ENCODE measurements at regions not wholly inside any gene's neighbourhood (a gene's known extent, or its start where the extent isn't known, plus 50 kb on each side); places are given as distances from the start of the nearest gene placed in this dataset.

DNA sequence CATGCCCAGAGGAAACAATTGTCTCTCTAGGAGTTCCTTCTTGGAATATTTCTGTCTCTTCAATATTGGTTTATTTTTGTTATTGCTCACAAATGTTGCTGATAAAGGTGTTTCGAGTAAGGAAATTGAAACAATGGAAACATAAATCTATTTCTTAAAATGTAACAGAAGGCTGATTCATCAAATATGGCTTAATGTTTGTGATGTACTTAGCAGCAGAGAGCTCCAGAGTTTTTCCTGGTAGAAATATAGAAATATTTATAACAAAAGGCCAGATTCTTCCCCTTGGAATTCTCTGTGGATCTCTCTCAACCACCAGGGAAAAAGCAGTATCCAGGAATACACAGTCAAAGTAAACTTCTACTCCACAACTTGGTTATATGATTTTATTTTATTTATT is 149.2 kb upstream of the LRIG3 start:
- POLR2A ChIA-PET (ENCODE audit: unreplicated experiment): no interaction called here
- no peaks in the 10 kb centered on the region for H3K4me1 ChIP-seq (replicated peaks; ENCODE audit: insufficient read depth)
- CTCF ChIA-PET: no interaction called here

DNA sequence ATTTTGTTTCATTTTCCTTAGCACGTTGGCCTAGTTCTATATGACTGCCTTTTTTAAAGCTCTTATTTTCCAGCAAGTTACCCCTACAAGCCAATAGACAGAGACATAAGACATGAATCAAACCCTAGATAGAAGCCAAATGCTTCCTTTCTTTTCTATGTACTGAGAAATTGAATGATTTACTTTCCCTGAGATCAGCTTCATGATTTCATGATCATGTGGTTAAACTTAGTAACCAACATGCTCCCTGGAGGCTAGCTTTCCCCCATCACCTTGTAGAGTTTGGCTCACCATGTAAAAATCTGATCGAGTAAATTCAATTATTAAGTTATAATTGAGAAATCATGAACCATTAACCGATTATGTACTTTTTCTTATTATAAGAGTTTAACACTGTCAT is 148.1 kb upstream of the LRIG3 start:
- H3K79me2 ChIP-seq (ENCODE audit: low read depth): no peaks in the 10 kb centered on the region
- ChIA-PET POLR2A (ENCODE audit: unreplicated experiment) (interaction anchor here (0.6 kb wide), 1 partner anchor 172 kb away, joined by 4 read pairs; no protein-coding TSS in a partner anchor), CTCF (no interaction called here)
- peaks cover 3% of the 10 kb centered on the region; the same call in 1 of the 2 replicates for H3K9me2 ChIP-seq (ENCODE audit: insufficient read depth)
- H2AFZ ChIP-seq: no peak overlapping the region
- no peak overlapping the region for H3K4me3 ChIP-seq
- H4K20me1 ChIP-seq (ENCODE audit: insufficient read depth): no peaks in the 10 kb centered on the region
- H3K9me3 ChIP-seq (ENCODE audit: insufficient read depth, low read depth): no peaks in the 10 kb centered on the region
- TF ChIP-seq EZH2 (IDR thresholded peaks at IDR 0.05; ENCODE audit: low read depth) (no peak), CTCF (conservative IDR thresholded peaks at IDR 0.05) (no peak)
- no TSS peak for BruUV-seq (replicated peaks)
- H3K4me2 ChIP-seq: no peak overlapping the region
- no peaks in the 10 kb centered on the region for H3K4me1 ChIP-seq (replicated peaks; ENCODE audit: insufficient read depth)
- no peaks in the 10 kb centered on the region for H3K36me3 ChIP-seq (ENCODE audit: low read depth)
- DNase-seq: no peak
- no peaks in the 10 kb centered on the region for H3F3A ChIP-seq (ENCODE audit: insufficient read depth, low read depth)
- no peak overlapping the region for H3K27ac ChIP-seq
- no peaks in the 10 kb centered on the region for H3K27me3 ChIP-seq (ENCODE audit: insufficient read depth, low read depth)
- intact Hi-C loops (cut with micrococcal nuclease; ENCODE audit: unreplicated experiment): no loop called here

More for the DNA sequence above, 149.2 kb upstream of the LRIG3 start:
- Histone ChIP-seq H4K20me1 (ENCODE audit: insufficient read depth) (no peaks in the 10 kb centered on the region), H3K36me3 (ENCODE audit: low read depth) (no peaks in the 10 kb centered on the region), H3K79me2 (ENCODE audit: low read depth) (no peaks in the 10 kb centered on the region), H3K27me3 (ENCODE audit: insufficient read depth, low read depth) (no peaks in the 10 kb centered on the region), H3K9me2 (ENCODE audit: insufficient read depth) (peaks cover 3% of the 10 kb centered on the region; the same call in 1 of the 2 replicates), H3K4me3 (no peak overlapping the region), H3F3A (ENCODE audit: insufficient read depth, low read depth) (no peaks in the 10 kb centered on the region), H3K9me3 (ENCODE audit: insufficient read depth, low read depth) (no peaks in the 10 kb centered on the region), H3K27ac (no peak overlapping the region), H3K4me2 (no peak overlapping the region), H2AFZ (no peak overlapping the region)
- no TSS peak for BruUV-seq (replicated peaks)
- TF ChIP-seq CTCF (conservative IDR thresholded peaks at IDR 0.05) (no peak), EZH2 (IDR thresholded peaks at IDR 0.05; ENCODE audit: low read depth) (no peak)
- no peak for DNase-seq
- intact Hi-C loops (cut with micrococcal nuclease; ENCODE audit: unreplicated experiment): no loop called here

DNA sequence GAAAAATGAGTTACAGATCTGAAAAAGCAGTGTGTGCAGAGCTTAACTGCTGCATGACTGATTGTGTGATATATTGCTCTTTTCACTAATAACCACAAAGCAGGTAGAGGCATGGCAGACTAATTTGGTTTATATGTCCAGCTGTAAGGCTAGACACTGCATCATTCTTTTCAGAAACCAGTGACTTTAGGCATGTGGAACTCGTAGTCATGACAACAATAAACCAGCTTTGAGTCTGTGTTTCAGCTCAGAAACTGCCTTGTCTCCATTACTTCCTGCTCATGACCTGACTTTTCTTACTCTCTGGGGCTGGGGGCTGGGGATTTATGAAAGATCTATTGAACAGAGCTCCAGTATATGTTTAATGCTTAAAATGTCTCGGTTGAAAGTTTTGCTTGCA is 146.8 kb upstream of the LRIG3 start:
- H3K27me3 ChIP-seq (ENCODE audit: insufficient read depth, low read depth): no peaks in the 10 kb centered on the region
- no peaks in the 10 kb centered on the region for H3K36me3 ChIP-seq (ENCODE audit: low read depth)
- H3K4me2 ChIP-seq: no peak overlapping the region
- no TSS peak for BruUV-seq (replicated peaks)
- intact Hi-C loops (cut with micrococcal nuclease; ENCODE audit: unreplicated experiment): no loop called here
- no peaks in the 10 kb centered on the region for H3F3A ChIP-seq (ENCODE audit: insufficient read depth, low read depth)
- no peak overlapping the region for H3K4me3 ChIP-seq
- H3K9me3 ChIP-seq (ENCODE audit: insufficient read depth, low read depth): no peaks in the 10 kb centered on the region
- CTCF ChIA-PET: no interaction called here
- POLR2A ChIA-PET (ENCODE audit: unreplicated experiment): no interaction called here
- TF ChIP-seq EZH2 (IDR thresholded peaks at IDR 0.05; ENCODE audit: low read depth): no peak
- TF ChIP-seq CTCF (conservative IDR thresholded peaks at IDR 0.05): no peak
- no peak for DNase-seq
- H3K27ac ChIP-seq: no peak overlapping the region
- no peaks in the 10 kb centered on the region for H4K20me1 ChIP-seq (ENCODE audit: insufficient read depth)
- no peak overlapping the region for H2AFZ ChIP-seq
- H3K4me1 ChIP-seq (replicated peaks; ENCODE audit: insufficient read depth): no peaks in the 10 kb centered on the region
- peaks cover 6% of the 10 kb centered on the region for H3K9me2 ChIP-seq (ENCODE audit: insufficient read depth)
- no peaks in the 10 kb centered on the region for H3K79me2 ChIP-seq (ENCODE audit: low read depth)
